Stimulated activated CD8-positive, alpha-beta memory T cell treated with anti-CD3 and anti-CD28 coated beads, Interleukin-7, amount 100 ng/mL, for 4 hours (primary cell): ENCODE measurements at regions not wholly inside any gene's neighbourhood (a gene's known extent, or its start where the extent isn't known, plus 50 kb on each side); places are given as distances from the start of the nearest gene placed in this dataset.

Experiments used
- DNase-seq, 2 donors: peaks; one replicate each; pipeline ENCODE4 v3.0.0-alpha.2; 2020; ENCODE audit warnings: low read depth in 2 of 2

- no peak for DNase-seq
These were observed 388.8 kb upstream of the USP15 start for GRCh38 chr12:61871485-61871810.

GRCh38 chr12:61879229-61879628, 381.0 kb upstream of the USP15 start:
- DNase-seq = no peak

- no peak for DNase-seq
These were observed 380.0 kb upstream of the USP15 start for GRCh38 chr12:61880186-61880585.

- no peak for DNase-seq
These were observed 368.6 kb upstream of the USP15 start for GRCh38 chr12:61891632-61892031.

- no peak for DNase-seq
These were observed 366.0 kb upstream of the USP15 start for GRCh38 chr12:61894168-61894567.

GRCh38 chr12:61896436-61896835, 363.8 kb upstream of the USP15 start:
- no peak for DNase-seq

GRCh38 chr12:61902403-61902802, 357.8 kb upstream of the USP15 start:
- DNase-seq = no peak

GRCh38 chr12:61911113-61911512, 349.1 kb upstream of the USP15 start:
- no peak for DNase-seq

GRCh38 chr12:61915420-61915819, 344.8 kb upstream of the USP15 start:
- no peak for DNase-seq

- DNase-seq = no peak
These were observed 343.4 kb upstream of the USP15 start for GRCh38 chr12:61916831-61917230.

GRCh38 chr12:61919686-61920085, 340.5 kb upstream of the USP15 start:
- no peak for DNase-seq

- no peak for DNase-seq
These were observed 340.0 kb upstream of the USP15 start for GRCh38 chr12:61920230-61920629.

- DNase-seq = no peak
These were observed 337.1 kb upstream of the USP15 start for GRCh38 chr12:61923152-61923551.

- DNase-seq = no peak
These were observed 325.6 kb upstream of the USP15 start for GRCh38 chr12:61934564-61934963.

- no peak for DNase-seq
These were observed 320.2 kb upstream of the USP15 start for GRCh38 chr12:61939977-61940376.

GRCh38 chr12:61956545-61956944, 303.7 kb upstream of the USP15 start:
- DNase-seq = no peak

- no peak for DNase-seq
These were observed 285.7 kb upstream of the USP15 start for GRCh38 chr12:61974461-61974860.

GRCh38 chr12:61985830-61986229, 274.4 kb upstream of the USP15 start:
- no peak for DNase-seq

GRCh38 chr12:61987173-61987572, 273.0 kb upstream of the USP15 start:
- no peak for DNase-seq

GRCh38 chr12:61991661-61992060, 268.5 kb upstream of the USP15 start:
- no peak for DNase-seq

- no peak for DNase-seq
These were observed 266.4 kb upstream of the USP15 start for GRCh38 chr12:61993734-61994345.

- no peak for DNase-seq
These were observed 263.5 kb upstream of the USP15 start for GRCh38 chr12:61996717-61997116.

GRCh38 chr12:61998791-61999190, 261.4 kb upstream of the USP15 start:
- DNase-seq = no peak

- DNase-seq = no peak
These were observed 260.9 kb upstream of the USP15 start for GRCh38 chr12:61999311-61999710.

- no peak for DNase-seq
These were observed 258.8 kb upstream of the USP15 start for GRCh38 chr12:62001424-62001823.
